HL-60 (cell line): ENCODE measurements at regions not wholly inside any gene's neighbourhood (a gene's known extent, or its start where the extent isn't known, plus 50 kb on each side); places are given as distances from the start of the nearest gene placed in this dataset.

ENCODE experiments used
- GABPA ChIP-seq: IDR thresholded peaks from 2 replicates; pipeline ENCODE4 v1.6.1; 2012; ENCODE audit warnings: low read depth
- SPI1 ChIP-seq: IDR thresholded peaks from 2 replicates; pipeline ENCODE4 v1.6.1; 2012; ENCODE audit warnings: low read depth, mild to moderate bottlenecking, borderline replicate concordance
- TF ChIP-seq, protein P1 (sequence below): IDR thresholded peaks from one replicate; pipeline ENCODE4 v1.5.1; 2011; ENCODE audit warnings: low read length, control low read depth, inconsistent platforms; ENCODE audit not compliant: insufficient read depth
- TF ChIP-seq, protein P2 (sequence below): IDR thresholded peaks from 2 replicates; pipeline ENCODE4 v1.6.1; 2012; ENCODE audit warnings: low read depth; ENCODE audit not compliant: insufficient replicate concordance

DNA sequence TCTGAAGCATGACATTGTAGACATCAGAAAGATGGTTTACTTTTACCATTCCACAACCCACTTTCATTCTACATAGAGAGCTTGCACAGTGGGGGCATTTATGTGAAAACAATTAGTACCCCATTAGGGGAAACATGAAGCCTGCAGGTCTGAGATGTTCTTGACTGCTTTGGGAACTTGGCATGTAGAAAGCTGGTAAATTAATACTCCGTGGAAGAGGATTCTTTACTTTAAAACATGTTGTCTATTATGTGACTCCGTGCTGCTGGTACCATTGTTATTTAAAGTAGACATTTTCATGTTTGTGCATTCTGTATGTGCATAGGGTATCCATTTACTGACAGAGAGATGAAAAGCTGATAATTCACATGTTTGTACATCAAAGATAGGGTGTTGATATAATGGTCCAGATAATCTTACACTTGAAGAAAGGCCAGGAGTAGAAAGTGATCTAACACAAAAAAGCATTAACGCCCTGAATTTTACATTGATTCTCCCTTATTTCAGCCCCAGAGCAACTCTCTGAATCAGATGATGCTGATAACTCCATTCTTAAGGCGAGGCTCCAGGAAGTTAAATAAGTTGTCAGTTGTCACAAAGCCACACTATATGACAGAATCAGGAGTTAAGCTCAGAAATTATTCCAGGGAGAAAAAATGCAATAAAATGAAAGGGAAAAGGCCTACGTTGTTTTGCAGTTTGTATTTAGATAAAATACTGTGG is 50.1 kb upstream of the CD180 start:
- TF ChIP-seq, protein P1, sequence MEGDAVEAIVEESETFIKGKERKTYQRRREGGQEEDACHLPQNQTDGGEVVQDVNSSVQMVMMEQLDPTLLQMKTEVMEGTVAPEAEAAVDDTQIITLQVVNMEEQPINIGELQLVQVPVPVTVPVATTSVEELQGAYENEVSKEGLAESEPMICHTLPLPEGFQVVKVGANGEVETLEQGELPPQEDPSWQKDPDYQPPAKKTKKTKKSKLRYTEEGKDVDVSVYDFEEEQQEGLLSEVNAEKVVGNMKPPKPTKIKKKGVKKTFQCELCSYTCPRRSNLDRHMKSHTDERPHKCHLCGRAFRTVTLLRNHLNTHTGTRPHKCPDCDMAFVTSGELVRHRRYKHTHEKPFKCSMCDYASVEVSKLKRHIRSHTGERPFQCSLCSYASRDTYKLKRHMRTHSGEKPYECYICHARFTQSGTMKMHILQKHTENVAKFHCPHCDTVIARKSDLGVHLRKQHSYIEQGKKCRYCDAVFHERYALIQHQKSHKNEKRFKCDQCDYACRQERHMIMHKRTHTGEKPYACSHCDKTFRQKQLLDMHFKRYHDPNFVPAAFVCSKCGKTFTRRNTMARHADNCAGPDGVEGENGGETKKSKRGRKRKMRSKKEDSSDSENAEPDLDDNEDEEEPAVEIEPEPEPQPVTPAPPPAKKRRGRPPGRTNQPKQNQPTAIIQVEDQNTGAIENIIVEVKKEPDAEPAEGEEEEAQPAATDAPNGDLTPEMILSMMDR, result no peak
- TF ChIP-seq GABPA, result no peak
- no peak for TF ChIP-seq SPI1
- TF ChIP-seq, protein P2, sequence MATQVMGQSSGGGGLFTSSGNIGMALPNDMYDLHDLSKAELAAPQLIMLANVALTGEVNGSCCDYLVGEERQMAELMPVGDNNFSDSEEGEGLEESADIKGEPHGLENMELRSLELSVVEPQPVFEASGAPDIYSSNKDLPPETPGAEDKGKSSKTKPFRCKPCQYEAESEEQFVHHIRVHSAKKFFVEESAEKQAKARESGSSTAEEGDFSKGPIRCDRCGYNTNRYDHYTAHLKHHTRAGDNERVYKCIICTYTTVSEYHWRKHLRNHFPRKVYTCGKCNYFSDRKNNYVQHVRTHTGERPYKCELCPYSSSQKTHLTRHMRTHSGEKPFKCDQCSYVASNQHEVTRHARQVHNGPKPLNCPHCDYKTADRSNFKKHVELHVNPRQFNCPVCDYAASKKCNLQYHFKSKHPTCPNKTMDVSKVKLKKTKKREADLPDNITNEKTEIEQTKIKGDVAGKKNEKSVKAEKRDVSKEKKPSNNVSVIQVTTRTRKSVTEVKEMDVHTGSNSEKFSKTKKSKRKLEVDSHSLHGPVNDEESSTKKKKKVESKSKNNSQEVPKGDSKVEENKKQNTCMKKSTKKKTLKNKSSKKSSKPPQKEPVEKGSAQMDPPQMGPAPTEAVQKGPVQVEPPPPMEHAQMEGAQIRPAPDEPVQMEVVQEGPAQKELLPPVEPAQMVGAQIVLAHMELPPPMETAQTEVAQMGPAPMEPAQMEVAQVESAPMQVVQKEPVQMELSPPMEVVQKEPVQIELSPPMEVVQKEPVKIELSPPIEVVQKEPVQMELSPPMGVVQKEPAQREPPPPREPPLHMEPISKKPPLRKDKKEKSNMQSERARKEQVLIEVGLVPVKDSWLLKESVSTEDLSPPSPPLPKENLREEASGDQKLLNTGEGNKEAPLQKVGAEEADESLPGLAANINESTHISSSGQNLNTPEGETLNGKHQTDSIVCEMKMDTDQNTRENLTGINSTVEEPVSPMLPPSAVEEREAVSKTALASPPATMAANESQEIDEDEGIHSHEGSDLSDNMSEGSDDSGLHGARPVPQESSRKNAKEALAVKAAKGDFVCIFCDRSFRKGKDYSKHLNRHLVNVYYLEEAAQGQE, result no peak
